ENCODE measurements at regions not wholly inside any gene's neighbourhood (a gene's known extent, or its start where the extent isn't known, plus 50 kb on each side); places are given as distances from the start of the nearest gene placed in this dataset.

DNA sequence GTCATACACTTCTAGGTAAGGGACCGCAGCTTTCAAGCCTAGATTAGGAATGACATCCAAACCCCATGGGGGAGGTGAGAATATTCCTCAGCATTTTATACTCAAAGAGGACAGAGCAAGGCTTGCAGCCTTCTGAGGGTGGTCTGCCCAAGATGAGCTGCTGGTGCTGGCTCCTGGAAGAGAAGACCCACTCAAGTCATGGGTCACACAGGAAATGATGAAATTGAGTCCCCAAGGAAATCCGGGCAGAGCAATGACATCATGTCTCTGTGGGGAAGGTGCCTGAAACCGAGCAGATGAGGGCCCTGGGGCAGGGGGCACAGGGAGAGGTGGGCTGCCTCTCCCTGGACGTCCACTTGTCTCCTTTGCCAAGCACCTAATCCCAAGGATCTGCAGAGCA, 468.7 kb downstream of the TSHZ3 start:
- no peaks in the 10 kb centered on the region for H3K36me3 ChIP-seq
- H3K4me3 ChIP-seq, result no peak overlapping the region
- 57% methylated on average over 4 of the region's 4 CpGs for WGBS, 2 donors
- H3K4me1 ChIP-seq, result peaks cover 0 to 30% (median 0%) of the 10 kb centered on the region in 9 donors
- TF ChIP-seq CTCF (IDR thresholded peaks at IDR 0.05), result no peak
- no peak for DNase-seq
- ATAC-seq, result no peak
- H3K9me3 ChIP-seq, result no peaks in the 10 kb centered on the region
- intact Hi-C loops (cut with DNase I), result no loop called here
- peaks cover 0 to 8% (median 0%) of the 10 kb centered on the region in 7 donors for H3K27me3 ChIP-seq
- no peak overlapping the region for H3K27ac ChIP-seq

DNA sequence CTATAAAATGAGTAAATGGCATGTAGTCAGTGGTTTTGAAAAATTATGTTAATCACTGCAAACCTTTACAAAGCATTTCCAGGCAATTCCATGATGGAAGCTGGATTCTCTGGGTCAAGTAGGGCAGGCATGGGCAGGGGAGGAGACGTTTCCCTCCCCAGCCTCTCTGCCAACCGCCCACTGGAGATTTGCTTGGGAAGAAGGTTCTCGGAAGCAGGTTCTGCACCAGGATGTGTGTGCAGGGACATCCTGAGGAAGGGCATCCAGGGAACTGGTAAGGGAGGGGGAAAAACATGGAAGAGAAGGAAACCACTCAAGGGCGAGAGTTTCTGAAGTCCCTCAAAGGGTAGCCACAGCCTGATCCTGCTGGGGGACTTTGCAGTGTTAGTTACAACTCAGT, 469.1 kb downstream of the TSHZ3 start:
- intact Hi-C loops (cut with DNase I), result no loop called here
- no peak for ATAC-seq

GRCh38 chr19:30879736-30880135, 469.5 kb downstream of the TSHZ3 start:
- no peaks in the 10 kb centered on the region for H3K9me3 ChIP-seq
- H3K36me3 ChIP-seq, result no peaks in the 10 kb centered on the region
- 83 to 84% methylated on average over 3 of the region's 3 CpGs for WGBS, 2 donors
- DNase-seq, result no peak
- ATAC-seq, result no peak
- peaks cover 0 to 8% (median 0%) of the 10 kb centered on the region in 7 donors for H3K27me3 ChIP-seq
- intact Hi-C loops (cut with DNase I), result no loop called here
- H3K4me3 ChIP-seq, result no peak overlapping the region
- H3K27ac ChIP-seq, result no peak overlapping the region
- TF ChIP-seq CTCF (IDR thresholded peaks at IDR 0.05), result no peak
- H3K4me1 ChIP-seq, result peaks cover 0 to 30% (median 0%) of the 10 kb centered on the region in 9 donors

More for the DNA sequence above, 469.1 kb downstream of the TSHZ3 start:
- Histone ChIP-seq H3K27me3 (peaks cover 0 to 8% (median 0%) of the 10 kb centered on the region in 7 donors), H3K4me1 (peaks cover 0 to 30% (median 0%) of the 10 kb centered on the region in 9 donors), H3K9me3 (no peaks in the 10 kb centered on the region), H3K27ac (no peak overlapping the region), H3K36me3 (no peaks in the 10 kb centered on the region), H3K4me3 (no peak overlapping the region)
- no peak for TF ChIP-seq CTCF (IDR thresholded peaks at IDR 0.05)
- WGBS, 2 donors, result 72 to 74% methylated on average over 4 of the region's 4 CpGs
- DNase-seq, result no peak

DNA sequence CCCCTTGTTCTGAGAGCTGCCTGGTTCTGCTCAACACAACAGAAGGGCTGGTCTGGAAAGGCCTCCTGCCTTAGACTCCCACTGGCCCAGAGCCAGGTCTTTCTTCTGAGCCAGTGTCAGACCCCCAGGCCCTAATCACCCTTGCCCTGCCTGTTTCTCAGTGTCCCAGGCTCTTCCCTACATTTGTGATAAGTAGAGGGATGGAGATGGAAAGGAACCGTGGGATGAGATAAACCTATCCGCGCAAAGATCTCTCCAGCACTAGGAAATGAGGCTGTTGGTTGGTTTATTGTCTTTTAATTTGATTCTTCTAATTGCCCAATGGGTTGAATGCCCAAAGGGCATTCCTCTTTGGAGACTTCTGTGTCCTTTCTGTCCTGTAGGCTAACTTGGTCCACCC, 470.0 kb downstream of the TSHZ3 start:
- Histone ChIP-seq H3K36me3 (no peaks in the 10 kb centered on the region), H3K27ac (no peak overlapping the region), H3K4me1 (peaks cover 0 to 30% (median 0%) of the 10 kb centered on the region in 9 donors), H3K27me3 (peaks cover 0 to 6% (median 0%) of the 10 kb centered on the region in 7 donors), H3K4me3 (no peak overlapping the region), H3K9me3 (no peaks in the 10 kb centered on the region)
- DNase-seq (no peak), ATAC-seq (no peak)
- intact Hi-C loops (cut with DNase I), result no loop called here
- 84 to 91% methylated on average over 3 of the region's 3 CpGs for WGBS, 2 donors
- TF ChIP-seq CTCF (IDR thresholded peaks at IDR 0.05), result no peak
